Lower leg skin (tissue), 4 donors: ENCODE measurements at regions not wholly inside any gene's neighbourhood (a gene's known extent, or its start where the extent isn't known, plus 50 kb on each side); places are given as distances from the start of the nearest gene placed in this dataset.

Experiments used
- DNase-seq, 2 donors: peaks; one replicate each; pipeline ENCODE4 v3.0.0-alpha.2; 2019; ENCODE audit warnings: low spot score in 2 of 2
- H3K4me3 ChIP-seq: fragments of 200-600 bp; sonication (generic); 2 replicates; pipeline ENCODE4 v1.5.1; 2017; ENCODE audit warnings: mild to moderate bottlenecking, low read depth; ENCODE audit not compliant: poor library complexity, severe bottlenecking
- CTCF ChIP-seq, 3 donors: fragments of 450-650 bp; IDR thresholded peaks; one replicate each; pipeline ENCODE4 v1.5.1; 2016; ENCODE audit warnings: antibody characterized with exemption in 3 of 3, mild to moderate bottlenecking in 3 of 3, moderate library complexity in 2 of 3
- POLR2A ChIP-seq, 2 donors: fragments of 450-650 bp; IDR thresholded peaks; one replicate each; pipeline ENCODE4 v1.6.1; 2016 to 2017; ENCODE audit warnings: antibody characterized with exemption in 2 of 2, mild to moderate bottlenecking in 1 of 2, moderate library complexity in 1 of 2
- WGBS, 2 donors: methylation state at CpG; one replicate each; pipeline ENCODE4 v1.1.5; 2018; 5-methylcytosine and 5-hydroxymethylcytosine counted together
- intact Hi-C: fragments of 100-400 bp; cut with DNase I; formaldehyde crosslinking; loops from one replicate; pipeline ENCODE4 v1.15.0; 2023; ENCODE audit warnings: low total_unique reads

- DNase-seq: no peak
- no peak overlapping the region for H3K4me3 ChIP-seq
- intact Hi-C loops: no loop called here
- WGBS, 2 donors: 91 to 93% methylated on average over 4 of the region's 4 CpGs
- TF ChIP-seq POLR2A (IDR thresholded peaks at IDR 0.05) (no peak), CTCF (IDR thresholded peaks at IDR 0.05) (no peak)
Observed at GRCh38 chr9:7228726-7229125, 471.0 kb downstream of the KDM4C start.

GRCh38 chr9:7227951-7228350, 470.2 kb downstream of the KDM4C start:
- intact Hi-C loops: no loop called here

GRCh38 chr9:7226007-7226640, 468.4 kb downstream of the KDM4C start:
- 73 to 83% methylated on average over 7 of the region's 7 CpGs for WGBS, 2 donors
- no peak for TF ChIP-seq POLR2A (IDR thresholded peaks at IDR 0.05)
- no peak for TF ChIP-seq CTCF (IDR thresholded peaks at IDR 0.05)
- H3K4me3 ChIP-seq: no peak overlapping the region
- DNase-seq: no peak
- intact Hi-C loops: no loop called here

More at GRCh38 chr9:7227951-7228350, 470.2 kb downstream of the KDM4C start:
- DNase-seq: no peak
- TF ChIP-seq CTCF (IDR thresholded peaks at IDR 0.05) (no peak), POLR2A (IDR thresholded peaks at IDR 0.05) (no peak)
- no peak overlapping the region for H3K4me3 ChIP-seq
- 75 to 86% methylated on average over 8 of the region's 8 CpGs for WGBS, 2 donors
